OCI-M2 (cell line): ENCODE measurements at regions not wholly inside any gene's neighbourhood (a gene's known extent, or its start where the extent isn't known, plus 50 kb on each side); places are given as distances from the start of the nearest gene placed in this dataset.
"Not testable (repeated sequence)": the region's sequence is repeated elsewhere in the genome, so short reads cannot be mapped to it uniquely, and the experiment has no call there.

Experiments
- DNase-seq: peaks from one replicate; lab custom pipeline; 2025; ENCODE audit not compliant: unreplicated experiment; lab: John Stamatoyannopoulos, UW

DNA sequence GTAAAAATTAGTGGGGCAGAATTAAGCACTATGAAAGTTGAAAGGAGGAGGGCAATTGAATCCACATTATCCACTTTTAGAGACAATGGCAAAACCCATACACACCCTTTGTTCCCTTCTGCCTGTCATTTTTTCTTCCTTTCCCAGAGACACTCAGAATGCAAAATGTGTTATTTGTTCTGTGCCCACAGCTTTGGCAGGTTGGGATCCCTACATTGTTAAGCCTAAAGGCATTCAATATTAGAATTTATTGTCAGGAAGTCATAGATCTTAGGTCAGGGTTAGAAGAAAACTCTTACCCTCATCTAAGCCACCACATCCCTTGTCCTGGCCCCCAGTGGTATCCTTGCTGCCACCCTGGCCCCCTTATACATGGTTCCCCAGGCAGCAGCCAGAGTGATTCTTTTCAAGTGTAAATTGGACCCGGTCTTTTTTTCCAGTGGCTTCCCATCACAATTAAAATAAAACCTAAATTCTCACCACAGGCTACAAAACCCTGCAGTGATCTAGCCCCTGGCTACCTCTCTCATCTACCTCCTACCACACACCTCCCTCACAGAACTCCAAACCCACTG, 470.1 kb upstream of the ATP11B start:
- no peak for DNase-seq

DNA sequence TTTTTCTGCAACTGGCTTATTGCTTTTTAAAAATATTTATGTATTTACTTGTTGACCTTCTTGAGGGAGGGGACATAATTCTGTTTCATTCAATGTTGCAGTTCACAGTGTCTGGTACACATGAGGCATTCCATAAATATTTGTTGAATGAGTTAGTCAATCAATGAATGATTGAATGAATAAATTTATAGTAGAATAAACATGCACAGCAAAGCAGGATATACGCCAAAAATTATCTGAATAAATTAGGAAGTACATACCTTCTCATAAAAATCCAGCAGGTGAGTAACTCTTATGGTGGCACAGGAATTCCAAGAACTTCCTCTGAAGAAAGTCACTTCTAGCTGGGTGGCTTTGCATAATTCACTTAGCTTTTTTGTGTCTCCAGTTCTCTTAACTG, 469.4 kb upstream of the ATP11B start:
- no peak for DNase-seq

DNA sequence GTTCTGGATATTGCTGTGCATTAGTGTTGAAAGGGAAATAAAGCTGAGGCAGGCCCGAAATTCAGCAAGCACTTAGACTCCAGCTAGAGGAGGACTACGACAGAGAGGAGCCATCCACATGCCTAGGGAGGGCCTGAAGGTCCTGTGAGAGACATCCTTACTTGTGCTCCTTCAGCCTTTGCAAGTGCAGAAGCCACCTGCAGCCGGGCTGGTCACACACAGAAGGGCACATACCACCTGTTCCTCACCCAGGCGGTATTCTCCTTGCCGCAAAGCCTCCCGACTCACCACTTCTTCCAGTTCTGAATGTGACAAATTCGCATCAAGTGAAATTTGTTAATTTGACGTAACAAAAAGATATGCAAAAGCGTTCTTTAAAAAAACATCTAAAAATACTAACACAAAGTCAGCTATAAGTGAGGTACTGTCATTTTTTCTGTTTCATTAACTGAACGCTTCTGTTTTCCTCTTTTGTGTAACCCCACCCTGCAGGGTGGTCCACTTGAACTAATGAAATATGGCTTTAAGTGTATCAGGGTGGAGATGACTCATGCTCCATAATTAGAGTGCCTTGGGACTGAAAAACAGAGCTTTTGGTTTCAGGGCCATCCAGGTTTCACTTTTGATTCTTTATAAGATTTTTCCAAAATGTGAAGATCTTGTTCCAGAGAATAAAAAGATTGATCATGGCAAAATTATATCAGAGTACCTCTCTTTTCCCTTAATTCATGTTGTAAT, 467.9 kb upstream of the ATP11B start:
- DNase-seq = no peak

DNA sequence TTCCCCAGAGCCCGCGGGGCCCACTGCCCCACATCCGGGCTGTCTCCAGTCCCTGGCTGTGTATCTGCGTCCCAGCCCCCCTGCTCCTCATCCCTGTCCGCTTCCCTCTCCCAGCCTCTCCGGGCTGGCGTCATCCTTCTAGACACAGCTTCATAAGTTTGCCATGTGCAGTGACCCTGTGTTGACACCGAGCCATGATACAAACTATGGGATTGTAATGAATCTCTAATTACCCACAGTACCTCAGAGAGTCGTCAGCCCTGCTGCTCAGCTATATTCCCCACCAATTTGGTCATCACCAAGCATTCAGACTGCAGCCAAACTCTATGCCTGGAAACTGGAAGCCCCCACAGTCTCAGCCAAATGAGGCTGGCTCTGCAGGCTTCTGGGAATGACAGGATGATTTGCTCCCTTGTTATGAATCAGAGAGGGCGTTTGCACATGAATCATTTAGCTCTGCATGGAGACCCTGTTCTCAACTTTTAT, 466.1 kb upstream of the ATP11B start:
- no peak for DNase-seq

DNA sequence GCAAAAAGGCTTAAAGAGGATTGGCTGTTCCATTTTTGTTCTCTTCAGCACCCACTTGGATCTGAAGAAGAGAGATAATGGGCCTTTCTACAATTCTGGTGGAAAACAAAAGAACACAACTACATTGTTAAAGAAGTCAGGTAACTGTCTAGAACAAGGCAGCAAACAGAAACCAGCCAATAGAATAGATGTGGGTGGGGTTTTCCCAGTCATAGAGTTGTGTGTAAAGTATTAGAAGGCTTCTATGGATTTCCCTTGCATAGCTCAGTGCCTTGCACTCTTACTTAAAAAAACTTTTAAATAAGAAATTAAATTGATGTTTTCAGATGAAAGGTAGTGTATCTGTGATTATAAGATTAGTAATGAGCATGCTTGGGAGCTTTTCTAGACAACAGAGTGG, 462.7 kb upstream of the ATP11B start:
- DNase-seq = no peak

DNA sequence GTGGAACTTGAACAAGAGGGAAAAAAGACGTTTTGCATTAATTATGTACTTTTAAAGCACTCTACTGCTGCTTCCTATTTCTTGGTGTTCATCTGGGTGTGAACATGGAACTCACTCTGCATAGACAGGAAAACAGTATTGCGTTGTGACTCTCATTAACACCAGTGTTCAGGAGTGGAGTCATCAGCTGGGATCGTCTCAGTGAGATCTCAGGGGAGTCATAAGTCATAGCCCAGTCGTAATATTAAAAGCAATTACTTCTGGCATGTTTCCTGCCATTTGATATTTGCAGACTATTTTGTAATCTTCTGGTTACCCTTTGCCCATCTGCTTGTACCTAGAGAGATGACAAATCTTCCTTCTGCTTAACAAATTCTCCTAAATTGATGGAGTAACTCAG, 462.0 kb upstream of the ATP11B start:
- DNase-seq = no peak

DNA sequence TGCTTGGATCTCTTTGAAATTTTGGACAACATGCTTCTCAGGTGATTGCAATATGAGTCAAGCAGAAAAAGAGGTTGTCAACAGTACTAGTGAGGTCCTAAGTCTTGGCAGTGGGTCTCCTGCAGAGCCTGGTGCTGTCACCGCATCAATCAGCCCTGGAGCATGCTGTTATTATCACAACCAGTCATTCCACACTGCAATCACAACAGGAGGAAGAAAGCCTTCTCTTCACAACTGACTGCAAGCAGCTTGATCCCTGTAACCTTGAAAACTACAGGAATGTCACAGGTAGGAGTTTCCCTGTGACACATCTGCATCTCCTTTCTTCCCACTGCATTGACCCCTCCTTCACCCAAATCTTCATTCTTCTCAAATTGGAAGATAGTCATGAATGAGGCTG, 451.1 kb upstream of the ATP11B start:
- no peak for DNase-seq

DNA sequence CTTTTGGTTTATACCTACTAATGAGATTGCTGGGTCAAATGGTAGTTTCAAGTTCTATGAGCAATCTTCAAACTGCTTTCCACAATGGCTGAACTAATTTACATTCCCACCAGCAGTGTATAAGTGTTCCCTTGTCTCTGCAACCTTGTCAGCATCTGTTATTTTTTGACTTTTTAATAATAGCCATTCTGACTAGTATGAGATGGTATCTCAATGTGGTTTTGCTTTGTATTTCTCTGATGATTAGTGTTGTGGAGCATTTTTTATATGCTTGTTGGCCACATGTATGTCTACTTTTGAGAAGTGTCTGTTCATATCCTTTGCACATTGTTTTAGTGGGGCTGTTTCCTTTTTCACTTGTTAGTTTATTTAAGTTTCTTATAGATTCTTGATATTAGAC, 449.3 kb upstream of the ATP11B start:
- DNase-seq = not testable (repeated sequence)

DNA sequence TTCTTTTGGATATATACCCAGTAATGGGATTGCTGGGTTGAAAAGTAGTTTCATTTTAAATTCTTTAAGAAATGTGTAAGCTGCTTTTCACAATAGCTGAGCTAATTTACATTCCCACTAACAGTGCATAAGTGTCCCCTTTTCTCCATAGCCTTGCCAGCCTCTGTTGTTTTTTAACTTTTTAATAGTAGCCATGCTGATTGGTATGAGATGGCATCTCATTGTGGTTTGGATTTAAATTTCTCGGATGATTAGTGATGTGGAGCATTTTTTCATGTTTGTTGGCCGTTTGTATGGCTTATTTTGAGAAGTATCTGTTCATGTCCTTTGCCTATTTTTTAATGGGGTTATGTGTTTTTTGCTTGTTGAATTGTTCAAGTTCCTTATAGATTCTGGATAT, 444.3 kb upstream of the ATP11B start:
- DNase-seq = no peak

DNA sequence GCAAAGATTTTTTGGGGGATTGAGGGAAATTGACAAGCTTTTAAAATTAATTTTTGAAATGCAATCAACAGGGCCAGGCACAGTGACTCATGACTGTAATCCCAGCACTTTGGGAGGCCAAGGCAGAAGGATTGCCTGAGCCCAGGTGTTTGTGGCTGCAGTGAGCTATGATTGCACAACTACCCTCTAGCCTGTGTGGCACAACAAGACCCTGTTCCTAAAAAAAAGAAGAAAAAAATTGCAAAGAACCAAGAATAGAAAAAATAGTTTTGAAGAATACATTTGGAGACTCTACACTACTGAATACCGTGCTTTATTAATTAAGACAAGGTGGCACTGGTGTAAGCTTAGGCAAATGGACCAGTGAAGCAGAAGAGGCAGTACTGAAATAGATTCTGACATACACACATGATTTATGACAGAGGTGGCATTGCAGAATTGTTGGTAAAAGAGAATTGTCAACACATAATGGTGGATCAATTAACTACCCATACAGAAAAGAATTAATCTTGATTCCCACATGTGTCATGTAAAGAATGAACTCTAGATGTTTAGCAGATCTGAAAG, 443.3 kb upstream of the ATP11B start:
- no peak for DNase-seq

DNA sequence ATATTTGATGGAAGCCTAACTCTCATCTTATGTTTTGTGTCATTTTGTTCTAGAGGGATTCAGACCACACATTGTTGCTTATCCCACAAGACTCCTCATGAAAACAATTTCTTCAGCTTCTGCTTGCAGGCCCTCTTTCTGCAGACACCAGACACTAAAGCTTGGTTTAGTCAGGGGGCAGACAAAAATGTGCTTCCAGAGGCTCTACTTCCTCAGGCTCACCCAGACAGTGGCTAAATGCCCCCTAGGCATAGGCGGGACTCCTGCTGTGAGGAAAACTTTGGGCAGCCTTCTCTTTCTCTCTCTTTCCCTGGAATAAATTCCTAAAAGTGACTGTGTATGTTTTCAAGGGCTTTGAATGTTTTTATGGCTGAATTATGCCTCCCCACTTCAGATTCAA, 435.4 kb upstream of the ATP11B start:
- DNase-seq = no peak

DNA sequence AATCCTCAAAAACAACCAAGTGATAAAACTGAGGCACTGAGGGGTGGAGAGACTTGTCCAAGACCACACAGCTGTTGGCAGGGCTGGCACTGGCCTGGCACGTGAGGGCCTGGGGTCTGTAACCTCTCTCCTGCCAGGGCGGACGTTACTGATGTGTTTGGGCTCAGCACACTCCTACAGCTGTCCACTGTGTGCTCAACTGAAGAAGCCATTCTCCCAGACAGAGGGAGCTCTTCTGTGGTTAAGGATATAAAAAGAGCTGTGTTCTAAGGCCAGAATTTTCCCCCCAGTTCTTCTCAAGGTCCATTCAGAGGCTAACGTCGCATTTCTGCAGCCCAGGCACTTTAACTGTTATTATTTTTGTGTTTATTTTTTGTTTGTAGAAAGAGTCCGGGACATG, 429.0 kb upstream of the ATP11B start:
- no peak for DNase-seq

DNA sequence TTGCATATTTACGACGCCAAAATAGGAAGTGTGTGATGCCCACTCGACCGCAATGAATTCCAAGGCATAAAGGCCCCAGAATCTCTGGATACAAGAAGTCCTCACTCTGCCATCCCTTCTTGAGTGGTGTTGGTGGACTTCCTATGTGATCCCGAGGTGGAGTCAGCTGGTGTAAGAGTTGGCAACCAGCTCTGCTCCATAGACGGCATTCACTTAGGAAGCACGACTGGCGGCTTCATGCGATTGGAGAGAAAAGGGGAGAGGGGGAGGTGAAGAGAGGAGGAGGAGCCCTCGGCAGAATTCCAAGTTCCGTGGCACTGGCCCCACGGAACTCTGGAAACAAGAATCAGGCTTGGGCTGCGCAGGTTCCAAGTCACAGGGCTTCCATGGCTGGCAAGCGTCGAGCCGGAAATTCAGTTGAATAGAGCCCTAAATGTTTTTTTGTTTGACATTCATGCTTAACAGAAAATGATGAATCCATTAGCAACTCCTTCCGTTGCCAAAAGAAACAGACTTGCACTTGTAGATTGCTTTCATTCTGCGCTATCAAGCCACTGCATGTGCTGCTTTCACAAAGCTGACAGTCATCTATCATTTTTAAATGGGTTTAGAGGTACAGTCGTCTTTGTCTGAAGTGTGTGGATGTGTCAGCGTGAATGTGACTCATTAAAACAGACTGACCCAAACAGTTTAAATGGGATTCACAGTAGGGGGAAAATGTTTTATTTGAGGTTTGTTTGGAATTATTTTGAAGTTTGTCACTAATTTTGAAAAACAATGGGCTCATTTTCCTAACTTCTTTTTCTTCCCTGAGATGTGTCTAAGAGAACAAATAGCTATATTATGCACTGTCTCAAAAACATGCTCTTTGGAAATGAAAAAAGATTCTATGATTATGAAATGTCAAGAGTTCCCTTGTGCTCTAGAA, 428.3 kb upstream of the ATP11B start:
- no peak for DNase-seq

DNA sequence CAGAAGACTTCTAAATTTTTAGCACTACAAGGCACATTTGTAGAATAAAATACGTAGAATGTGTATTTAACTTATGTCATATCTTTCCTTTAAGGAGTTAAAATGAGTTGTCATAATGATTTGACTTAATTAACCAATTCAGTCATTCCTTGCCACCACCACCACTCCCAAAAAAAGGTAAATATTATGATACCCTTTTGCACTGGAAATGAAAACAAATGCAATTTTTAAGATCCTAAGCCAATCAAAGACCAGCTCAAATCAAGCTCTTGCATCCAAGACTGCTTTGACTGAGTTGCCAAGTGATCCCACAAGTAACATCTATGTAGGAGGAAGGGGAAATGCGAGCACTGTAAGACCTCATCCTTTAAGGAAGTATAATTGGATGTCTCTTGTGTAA, 426.6 kb upstream of the ATP11B start:
- no peak for DNase-seq

DNA sequence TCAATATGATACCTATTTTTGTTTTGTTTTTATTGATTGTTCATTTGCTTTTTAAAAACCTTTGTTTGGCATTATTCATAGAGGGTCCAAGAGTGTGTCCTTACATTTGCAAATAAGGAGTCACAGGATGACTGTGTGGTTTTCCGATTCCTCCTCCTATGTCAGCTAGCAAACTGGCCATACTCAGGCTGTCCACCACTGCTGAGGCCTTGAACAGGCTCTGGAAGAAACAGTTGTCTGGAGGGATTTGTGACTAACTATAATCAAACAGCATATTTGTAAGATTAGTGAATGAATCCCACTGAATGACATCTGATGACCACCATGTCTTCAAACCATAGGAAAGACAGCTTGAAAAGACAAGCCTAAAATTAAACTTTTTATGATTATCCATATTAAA, 423.4 kb upstream of the ATP11B start:
- no peak for DNase-seq

DNA sequence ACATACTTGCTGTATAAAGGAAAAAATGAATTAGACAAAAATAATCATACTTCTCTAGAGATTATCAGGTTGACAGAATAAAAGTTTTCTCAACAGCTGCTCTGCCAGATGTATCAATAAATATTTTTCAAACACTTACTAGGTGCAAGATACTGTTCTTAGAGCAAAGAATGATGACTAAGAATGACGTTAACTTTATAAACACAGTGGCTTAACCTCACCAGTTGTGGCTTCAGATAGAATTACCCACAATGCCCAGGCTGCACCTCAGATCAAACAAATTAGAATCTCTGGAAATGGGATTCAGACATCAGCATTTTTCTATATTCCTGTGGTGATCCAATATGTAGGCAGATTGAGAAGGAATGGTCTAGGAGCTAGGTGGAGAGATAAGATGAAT, 422.4 kb upstream of the ATP11B start:
- DNase-seq = no peak

DNA sequence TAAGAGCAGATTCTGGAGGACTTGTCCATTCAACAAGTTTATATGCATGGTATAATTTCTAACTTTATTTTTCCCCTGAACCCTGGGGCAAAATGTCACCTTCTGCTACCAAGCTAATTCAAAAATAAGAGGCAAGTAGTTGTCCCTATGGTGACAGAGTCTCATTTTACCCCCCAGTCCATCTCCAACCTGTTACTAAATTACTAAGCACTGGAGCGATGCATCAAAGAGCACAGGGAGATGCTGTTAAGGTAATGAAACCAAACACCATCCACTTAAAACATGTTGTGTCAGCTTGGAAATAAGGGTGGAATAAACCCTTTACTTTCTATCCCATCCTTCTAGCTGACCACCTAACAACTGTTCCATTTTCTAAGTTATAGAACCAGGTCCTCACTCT, 417.4 kb upstream of the ATP11B start:
- DNase-seq = no peak

DNA sequence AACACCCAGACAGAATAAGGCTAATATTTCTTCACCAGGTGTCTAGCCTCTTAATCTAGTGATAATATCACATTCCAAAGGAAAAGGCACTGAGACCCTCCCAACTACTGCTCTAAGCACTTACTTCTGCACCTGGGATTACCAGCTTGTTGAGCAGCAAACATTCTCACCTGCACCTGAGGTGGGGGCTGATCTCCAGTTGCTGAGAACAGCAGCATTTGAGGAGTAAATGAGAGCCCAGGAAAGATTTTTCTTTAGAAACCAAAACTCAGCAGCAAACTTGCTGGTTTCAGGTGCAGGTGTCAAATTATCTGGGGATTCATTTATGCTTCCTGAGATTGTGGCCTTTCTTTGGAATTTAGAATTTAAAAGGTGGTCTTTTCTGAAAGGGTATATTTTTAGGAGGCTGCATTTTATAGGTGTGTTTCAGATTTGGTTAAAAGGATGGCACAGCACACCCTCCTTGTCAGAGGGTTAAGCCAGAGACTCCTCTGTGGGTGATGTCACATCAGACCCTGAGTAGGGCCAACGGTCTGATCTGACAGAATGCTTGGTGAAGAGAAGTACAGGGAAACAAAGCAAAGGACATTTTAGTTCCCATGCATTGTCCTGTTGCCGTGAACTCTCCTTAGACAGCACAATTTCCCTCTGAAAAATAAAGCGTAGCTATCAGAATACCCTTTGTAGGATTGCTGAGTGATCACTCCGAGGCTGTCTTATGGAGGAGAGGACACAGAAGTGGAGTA, 411.0 kb upstream of the ATP11B start:
- no peak for DNase-seq

DNA sequence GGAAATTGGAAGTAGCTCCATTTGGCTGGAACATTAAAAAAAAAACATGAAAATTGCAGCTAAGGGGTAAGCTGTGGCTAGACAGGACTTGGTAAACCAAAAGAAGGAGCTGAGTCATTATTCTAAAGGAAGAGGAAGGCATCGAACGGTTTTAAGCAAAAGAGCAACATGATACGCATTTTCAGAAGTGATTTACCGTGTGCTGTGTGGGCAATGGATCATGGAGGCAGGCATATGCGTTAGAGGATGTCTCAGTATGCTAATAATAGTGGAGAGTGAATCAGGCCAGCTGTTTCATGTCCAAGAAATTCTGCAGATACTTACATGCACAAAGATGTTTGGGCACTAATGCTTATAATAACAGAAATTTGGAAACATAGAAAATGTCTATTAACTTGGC, 409.1 kb upstream of the ATP11B start:
- no peak for DNase-seq

DNA sequence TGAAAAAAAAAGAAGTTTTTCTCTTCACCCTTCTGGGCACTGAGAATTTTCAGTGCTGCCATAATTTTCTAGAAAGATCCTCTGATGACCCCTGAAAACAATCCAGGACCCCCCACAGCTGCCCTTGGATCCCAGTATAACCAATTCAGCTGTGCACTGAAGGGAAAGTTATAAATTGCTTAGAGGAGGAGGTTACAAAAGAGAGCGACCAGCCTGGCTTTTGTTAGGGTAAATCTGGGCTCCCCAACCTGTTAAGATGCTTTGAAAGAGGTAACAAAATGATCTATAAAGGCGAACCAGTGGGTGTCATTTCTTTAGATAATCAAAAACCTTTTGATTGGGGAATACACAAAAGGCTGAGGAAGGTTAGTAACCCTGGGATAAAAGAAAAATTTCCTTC, 407.9 kb upstream of the ATP11B start:
- DNase-seq = no peak

DNA sequence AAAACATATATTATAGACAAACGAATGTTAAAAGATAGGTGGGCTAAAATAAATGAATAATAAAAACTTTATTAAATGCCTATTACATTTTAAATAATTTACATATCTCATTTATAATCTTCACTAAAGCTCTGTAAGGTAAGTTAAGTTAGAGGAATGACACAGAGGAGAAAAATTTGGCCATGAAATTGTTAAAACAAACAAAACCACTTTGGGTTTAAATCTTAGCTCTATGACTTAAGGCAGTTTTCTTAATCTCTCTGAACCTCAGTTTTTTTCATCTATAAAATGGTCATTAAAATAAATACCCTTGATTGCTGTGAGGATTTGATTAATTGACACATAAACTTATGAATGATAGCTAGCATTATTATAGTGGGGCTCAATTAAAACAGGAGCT, 404.8 kb upstream of the ATP11B start:
- no peak for DNase-seq
